GM12865 (cell line): ENCODE measurements at regions not wholly inside any gene's neighbourhood (a gene's known extent, or its start where the extent isn't known, plus 50 kb on each side); places are given as distances from the start of the nearest gene placed in this dataset.
"Not testable (repeated sequence)": the region's sequence is repeated elsewhere in the genome, so short reads cannot be mapped to it uniquely, and the experiment has no call there.

Experiments used
- DNase-seq: peaks from one replicate; pipeline ENCODE4 v3.0.0; 2010; ENCODE audit warnings: low read depth
- H3K4me3 ChIP-seq: 2 replicates; pipeline ENCODE4 v1.5.1; 2011; ENCODE audit warnings: mild to moderate bottlenecking, low read depth, low read length, control low read depth
- TF ChIP-seq, protein P1 (sequence below): IDR thresholded peaks from 2 replicates; pipeline ENCODE4 v1.5.1; 2011; ENCODE audit warnings: low read length, control low read depth, low read depth, inconsistent platforms; ENCODE audit not compliant: insufficient read depth; ENCODE audit errors: missing control alignments

DNA sequence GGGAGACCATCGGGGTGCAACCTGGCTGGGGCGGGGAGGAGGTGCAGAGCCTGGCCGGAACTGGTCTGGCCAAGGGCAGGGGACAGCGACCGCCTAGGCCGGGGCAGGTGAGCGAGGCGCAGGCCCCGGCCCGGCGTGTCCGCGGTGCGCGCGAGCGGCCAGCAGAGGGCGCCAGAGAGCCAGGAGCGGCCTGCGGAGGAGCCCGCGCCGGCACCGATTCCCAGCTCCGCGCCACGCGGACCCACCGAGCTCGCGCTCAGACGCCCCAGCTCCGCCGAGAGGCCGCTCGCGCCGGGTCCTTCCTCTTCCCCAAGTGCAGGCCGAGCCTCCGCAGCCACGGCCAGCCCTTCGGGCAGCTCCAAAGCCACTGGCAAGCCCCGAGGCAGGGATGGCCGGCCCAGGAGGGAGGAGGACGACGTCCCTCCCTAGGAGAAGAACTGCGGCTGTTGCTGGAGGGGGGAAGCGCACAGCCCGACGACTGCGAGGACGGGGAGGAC lies 128.9 kb upstream of the HMX1 start:
- not testable (repeated sequence) for H3K4me3 ChIP-seq
- peak; percentile 13 for DNase-seq
- TF ChIP-seq, protein P1, sequence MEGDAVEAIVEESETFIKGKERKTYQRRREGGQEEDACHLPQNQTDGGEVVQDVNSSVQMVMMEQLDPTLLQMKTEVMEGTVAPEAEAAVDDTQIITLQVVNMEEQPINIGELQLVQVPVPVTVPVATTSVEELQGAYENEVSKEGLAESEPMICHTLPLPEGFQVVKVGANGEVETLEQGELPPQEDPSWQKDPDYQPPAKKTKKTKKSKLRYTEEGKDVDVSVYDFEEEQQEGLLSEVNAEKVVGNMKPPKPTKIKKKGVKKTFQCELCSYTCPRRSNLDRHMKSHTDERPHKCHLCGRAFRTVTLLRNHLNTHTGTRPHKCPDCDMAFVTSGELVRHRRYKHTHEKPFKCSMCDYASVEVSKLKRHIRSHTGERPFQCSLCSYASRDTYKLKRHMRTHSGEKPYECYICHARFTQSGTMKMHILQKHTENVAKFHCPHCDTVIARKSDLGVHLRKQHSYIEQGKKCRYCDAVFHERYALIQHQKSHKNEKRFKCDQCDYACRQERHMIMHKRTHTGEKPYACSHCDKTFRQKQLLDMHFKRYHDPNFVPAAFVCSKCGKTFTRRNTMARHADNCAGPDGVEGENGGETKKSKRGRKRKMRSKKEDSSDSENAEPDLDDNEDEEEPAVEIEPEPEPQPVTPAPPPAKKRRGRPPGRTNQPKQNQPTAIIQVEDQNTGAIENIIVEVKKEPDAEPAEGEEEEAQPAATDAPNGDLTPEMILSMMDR, result peak; percentile 66

DNA sequence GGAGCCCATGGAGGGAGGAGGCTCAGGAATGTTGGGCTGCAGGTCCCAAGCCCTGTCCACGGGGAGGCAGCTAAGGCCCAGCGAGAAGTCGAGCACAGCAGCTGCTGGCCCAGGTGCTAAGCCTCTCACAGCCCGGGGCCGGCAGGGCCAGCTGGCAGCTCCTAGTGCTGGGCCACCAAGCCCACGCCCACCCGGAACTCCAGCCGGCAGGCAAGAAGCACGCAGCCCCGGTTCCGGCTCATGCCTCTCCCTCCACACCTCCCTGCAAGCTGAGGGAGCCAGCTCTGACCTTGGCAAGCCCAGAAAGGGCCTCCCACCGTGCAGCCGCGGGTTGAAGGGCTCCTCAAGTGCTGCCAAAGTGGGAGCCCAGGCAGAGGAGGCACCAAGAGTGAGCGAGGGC lies 121.3 kb upstream of the HMX1 start:
- H3K4me3 ChIP-seq, DNase-seq: not testable (repeated sequence)

DNA sequence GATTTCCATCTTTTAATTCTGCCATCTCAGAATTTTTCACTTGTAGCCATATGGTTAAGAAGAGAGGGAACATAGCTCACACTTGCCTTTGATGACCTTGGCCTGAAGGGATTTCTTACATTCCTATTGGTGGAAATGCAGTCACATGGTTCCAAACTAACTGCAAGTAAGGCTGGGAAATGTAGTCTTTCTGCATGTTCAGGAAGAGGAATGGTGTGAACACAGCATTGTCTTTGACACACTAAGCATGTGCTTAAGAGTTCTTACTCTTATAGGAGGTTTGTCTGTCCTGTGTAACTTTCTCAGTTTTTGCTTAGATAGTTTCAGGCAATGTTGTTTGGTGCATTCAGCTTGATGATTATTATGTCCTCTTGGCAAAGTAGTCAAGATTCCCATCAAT lies 119.8 kb upstream of the HMX1 start:
- not testable (repeated sequence) for H3K4me3 ChIP-seq, DNase-seq

DNA sequence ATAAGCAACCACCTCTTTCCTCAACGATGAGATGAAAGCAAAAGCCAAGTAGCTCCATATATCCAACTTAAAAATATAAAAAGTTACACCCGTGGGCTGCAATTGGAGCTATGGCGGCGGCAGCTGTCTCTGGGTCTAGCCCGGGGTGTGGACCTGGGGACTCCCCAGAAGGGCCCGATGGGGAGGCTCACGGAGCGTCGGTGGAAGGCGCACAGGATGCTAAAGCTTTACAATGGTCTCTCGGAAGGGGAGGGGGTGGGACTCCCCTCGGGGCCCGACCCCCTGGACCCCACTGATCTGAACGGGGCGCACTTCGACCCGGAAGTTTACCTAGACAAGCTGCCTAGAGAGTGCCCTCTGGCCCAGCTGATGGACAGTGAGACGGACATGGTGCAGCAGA lies 118.7 kb upstream of the HMX1 start:
- not testable (repeated sequence) for H3K4me3 ChIP-seq, DNase-seq

DNA sequence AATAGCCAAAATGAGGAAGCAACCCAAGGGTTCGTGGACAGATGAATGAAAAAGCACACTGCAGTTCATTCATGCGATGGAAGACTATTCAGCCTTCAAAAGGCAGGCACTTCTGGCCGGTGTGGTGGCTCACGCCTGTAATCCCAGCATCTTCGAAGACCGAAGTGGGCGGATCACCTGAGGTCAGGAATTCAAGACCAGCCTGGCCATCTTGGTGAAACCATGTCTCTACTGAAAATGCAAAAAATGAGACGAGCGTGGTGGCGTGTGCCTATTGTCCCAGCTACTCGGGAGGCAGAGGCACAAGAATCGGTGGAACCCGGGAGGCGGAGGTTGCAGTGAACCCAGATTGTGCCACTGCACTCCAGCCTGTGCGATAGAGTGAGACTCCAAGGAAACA lies 114.1 kb upstream of the HMX1 start:
- not testable (repeated sequence) for DNase-seq, H3K4me3 ChIP-seq

DNA sequence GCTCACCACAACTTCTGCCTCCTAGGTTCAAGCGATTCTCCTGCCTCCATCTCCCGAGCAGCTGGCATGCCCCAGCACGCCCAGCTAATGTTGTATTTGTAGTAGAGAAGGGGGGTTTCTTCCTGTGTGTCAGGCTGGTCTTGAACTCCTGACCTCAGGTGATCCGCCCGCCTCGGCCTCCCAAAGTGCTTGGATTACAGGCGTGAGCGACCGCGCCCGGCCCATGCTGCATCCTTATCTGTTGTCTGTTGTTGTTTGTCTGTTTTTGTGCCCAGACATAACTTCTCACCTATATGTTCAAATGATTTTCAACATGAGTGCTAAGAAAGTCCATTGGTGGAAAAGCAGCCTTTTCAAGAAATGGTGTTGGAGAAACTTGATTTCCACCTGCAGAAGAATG lies 113.0 kb upstream of the HMX1 start:
- H3K4me3 ChIP-seq, DNase-seq: not testable (repeated sequence)

DNA sequence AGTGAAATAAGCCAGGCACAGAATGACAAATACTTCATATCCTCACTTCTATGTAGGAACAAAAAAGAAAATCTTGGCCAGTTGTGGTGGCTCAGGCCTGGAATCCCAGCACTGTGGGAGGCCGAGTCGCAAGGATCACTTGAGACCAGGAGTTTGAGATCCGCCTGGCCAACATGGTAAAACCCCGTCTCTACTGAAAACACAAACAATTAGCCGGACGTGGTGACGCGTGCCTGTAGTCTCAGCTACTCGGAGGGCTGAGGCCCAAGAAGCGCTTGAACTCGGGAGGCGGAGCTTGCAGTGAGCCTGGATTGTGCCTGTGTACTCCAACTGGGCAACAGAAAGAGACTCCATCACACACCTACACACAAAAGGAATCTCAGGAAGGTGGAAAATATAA lies 112.3 kb upstream of the HMX1 start:
- not testable (repeated sequence) for DNase-seq, H3K4me3 ChIP-seq

DNA sequence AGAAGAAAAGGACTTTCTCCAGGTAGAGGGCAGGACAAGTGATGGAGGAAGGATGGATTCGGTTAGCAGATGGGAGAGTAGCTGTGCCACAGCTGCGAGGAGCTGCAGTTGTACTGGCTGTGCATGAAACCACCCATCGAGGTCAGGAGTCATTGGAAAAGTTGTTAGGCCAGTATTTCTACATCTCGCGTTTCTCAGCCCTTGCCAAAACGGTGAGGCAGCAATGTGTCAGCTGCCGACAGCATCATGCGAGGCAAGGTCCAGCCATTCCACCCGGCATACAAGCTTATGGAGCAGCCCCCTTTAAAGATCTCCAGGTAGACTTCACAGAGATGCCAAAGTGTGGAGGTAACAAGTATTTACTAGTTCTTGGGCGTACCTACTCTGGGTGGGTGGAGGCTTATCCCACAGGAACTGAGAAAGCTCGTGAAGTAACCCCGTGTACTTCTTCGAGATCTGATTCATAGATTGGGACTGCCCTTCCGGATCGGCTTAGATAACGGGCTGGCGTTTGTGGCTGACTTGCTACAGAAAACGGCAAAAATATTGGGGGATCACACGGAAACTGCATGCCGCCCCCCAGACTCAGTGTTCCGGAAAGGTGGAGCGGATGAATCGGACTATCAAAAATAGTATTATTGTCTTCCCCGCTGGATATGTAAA lies 105.0 kb upstream of the HMX1 start:
- DNase-seq, H3K4me3 ChIP-seq: not testable (repeated sequence)

DNA sequence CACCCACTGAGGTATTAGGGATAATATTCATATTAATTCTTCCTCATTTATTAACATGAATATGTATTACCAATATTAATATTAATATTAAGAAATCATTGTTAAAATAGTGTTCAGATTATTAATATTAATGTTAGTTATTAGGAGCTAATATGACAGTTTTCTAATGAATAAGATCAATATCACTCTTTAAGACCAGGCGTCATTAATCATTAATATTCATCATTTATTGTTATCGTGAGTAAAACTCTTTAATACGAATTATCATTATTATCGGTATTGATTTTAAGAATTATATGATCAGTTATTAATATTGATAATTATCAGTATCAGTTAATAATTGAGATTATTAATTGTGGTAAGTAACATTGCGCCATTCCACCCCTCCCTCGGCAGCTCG lies 101.0 kb upstream of the HMX1 start:
- DNase-seq, H3K4me3 ChIP-seq: not testable (repeated sequence)

DNA sequence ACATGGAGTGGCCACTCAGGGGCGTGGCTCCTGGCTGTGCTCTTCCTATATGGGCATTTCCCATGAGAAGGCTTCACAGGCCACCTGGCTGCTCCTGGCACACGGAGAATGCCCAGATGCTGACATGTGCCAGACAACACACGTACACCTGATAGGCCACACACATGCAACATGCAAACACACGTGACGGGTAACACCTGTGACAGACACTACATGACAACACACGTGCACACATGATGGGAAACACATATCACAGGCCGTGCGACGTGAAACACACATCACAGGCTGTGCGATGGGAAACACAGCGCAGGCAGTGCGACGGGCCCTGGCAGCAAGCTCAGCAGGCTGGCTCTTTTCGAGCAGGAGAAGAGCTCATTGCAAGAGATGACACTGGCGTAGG lies 94.3 kb upstream of the HMX1 start:
- not testable (repeated sequence) for H3K4me3 ChIP-seq, DNase-seq

DNA sequence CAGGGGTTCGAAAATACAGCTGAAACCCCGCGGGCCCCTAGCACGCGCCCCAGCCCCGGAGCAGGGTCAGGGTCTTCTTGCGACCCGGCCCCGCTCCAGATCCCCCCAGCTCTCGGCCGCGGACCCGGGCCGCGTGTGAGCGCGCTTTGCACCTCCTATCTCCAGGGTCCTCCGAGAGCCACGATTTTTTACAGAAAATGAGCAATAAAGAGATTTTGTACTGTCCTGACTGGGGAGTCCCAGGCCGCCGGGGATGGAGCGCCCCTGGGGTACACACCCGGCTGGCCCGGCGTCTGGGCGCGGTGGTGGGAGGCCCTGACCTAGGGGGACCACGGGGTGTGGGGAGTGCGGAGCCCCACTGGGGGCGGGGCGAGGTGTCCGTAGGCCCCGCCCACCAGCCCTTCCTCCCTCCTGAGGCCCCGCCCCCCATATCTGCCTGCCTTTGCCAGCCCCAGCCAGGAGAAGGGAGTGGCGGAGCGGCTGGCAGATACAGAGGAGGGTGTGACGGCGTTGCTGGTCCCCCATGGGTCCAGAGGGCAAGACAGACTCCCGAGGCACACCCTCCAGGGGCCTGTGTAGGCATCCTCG lies 92.7 kb upstream of the HMX1 start:
- not testable (repeated sequence) for H3K4me3 ChIP-seq, DNase-seq

DNA sequence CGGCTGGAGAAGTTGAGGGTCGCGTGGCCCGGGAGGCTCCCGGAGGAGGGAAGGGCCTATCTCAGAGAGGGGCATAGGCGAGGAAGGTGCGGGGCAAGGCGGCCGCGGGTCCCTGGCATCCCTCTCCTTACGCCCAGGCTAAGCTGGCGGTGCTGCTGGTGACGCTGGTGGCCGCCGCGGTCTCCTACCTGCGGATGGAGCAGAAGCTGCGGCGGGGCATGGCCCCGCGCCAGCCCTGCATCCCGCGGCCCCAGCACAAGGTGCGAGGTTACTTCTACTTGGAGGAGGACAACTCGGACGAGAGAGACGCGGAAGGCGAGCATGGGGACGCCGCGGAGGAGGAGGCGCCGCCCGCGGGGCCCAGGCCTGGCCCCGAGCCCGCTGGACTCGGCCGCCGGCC lies 91.9 kb upstream of the HMX1 start:
- DNase-seq, H3K4me3 ChIP-seq: not testable (repeated sequence)

DNA sequence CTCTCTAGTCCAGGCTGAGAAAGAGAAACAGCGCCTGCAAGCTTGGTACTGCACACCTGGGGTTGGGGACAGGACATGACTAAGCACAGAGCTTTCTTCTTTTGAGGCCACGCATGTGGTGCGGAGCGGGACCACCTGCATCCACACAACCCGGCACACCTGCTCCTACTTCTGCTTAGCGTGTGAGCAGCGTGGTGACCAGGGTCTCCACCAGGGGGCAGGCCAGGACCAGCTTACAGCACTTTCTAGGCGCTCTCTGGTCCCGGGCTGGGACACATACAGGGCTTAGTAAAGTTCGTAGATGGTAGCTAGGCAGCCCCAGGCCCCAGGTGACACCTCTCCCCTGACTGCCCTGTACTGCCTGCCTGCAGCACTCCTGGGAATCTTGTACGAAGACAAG lies 89.7 kb upstream of the HMX1 start:
- H3K4me3 ChIP-seq, result not testable (repeated sequence)
- TF ChIP-seq, protein P1, result peak; percentile 54
- DNase-seq, result peak; percentile 46

DNA sequence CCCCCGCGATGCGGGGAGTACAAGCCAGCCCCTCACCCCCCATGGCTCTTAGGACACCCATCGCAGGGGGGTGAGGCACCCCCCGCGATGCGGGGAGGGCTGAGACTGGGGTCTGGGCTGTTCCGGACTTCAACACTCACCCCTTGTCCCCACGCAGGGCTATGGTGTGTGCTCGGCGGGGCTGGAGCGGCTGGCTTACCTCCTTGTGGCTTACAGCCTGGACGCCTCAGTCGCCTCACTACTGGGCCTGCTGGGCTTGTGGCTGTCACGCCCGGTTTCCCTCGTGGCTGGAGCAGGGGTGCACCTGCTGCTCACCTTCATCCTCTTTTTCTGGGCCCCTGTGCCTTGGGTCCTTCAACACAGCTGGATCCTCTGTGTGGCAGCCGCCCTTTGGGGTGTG lies 87.8 kb upstream of the HMX1 start:
- DNase-seq, result not testable (repeated sequence)

DNA sequence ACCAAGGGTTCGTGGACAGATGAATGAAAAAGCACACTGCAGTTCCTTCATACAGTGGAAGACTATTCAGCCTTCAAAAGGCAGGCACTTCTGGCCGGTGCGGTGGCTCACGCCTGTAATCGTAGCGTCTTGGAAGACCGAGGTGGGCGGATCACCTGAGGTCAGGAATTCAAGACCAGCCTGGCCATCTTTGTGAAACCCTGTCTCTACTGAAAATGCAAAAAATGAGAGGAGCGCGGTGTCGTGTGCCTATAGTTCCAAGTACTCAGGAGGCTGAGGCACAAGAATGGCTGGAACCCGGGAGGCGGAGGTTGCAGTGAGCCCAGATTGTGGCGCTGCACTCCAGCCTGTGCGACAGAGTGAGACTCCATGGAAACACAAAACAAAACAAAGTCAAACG lies 82.4 kb upstream of the HMX1 start:
- not testable (repeated sequence) for H3K4me3 ChIP-seq, DNase-seq

More for the DNA sequence above, 87.8 kb upstream of the HMX1 start:
- not testable (repeated sequence) for H3K4me3 ChIP-seq

DNA sequence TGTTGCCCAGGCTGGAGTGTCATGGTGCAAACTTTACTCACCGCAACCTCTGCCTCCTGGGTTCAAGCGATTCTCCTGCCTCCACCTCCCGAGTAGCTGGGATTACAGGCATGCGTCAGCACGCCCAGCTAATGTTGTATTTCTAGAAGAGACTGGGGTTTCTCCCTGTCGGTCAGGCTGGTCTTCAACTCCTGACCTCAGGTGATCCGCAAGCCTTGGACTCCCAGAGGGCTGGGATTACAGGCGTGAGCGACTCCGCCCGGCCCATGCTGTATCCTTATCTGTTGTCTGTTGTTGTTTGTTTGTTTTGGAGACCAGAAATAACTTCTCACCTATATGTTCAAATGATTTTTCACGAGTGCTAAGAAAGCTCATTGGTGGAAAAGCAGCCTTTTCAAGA lies 81.2 kb upstream of the HMX1 start:
- DNase-seq, H3K4me3 ChIP-seq: not testable (repeated sequence)

DNA sequence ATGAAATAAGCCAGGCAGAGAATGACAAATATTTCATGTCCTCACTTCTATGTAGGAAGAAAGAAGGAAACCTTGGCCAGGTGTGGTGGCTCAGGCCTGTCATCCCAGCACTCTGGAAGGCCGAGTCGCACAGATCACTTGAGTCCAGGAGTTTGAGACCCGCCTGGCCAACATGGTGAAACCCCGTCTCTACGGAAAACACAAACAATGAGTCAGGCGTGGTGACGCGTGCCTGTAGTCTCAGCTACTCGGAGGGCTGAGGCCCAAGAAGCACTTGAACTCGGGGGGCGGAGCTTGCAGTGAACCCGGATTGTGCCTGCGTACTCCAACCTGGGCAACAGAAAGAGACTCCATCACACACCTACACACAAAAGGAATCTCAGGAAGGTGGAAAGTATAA lies 80.5 kb upstream of the HMX1 start:
- not testable (repeated sequence) for H3K4me3 ChIP-seq, DNase-seq

DNA sequence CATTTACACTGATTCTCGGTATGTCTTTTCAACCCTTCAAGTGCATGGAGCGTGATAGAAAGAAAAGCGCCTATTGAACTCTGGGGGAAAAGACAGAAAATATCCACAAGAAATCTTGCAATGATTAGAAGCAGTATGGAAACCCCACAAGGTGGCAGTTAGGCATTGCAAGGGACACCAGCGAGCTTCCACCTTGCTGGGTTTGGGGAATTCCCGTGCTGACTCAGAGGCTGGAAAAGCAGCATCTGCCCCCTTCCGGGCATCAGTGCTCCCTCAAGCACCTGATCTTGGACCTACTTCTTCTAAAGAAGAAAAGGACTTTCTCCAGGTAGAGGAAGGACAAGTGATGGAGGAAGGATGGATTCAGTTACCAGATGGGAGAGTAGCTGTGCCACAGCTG lies 73.9 kb upstream of the HMX1 start:
- DNase-seq, result not testable (repeated sequence)

More for the DNA sequence above, 73.9 kb upstream of the HMX1 start:
- H3K4me3 ChIP-seq, result not testable (repeated sequence)
